Fibroblast of lung (primary cell): ENCODE measurements at regions not wholly inside any gene's neighbourhood (a gene's known extent, or its start where the extent isn't known, plus 50 kb on each side); places are given as distances from the start of the nearest gene placed in this dataset.

ENCODE experiments used
- DNase-seq, 2 donors: peaks; one replicate each; pipeline versions ENCODE4 v3.0.0 to v3.0.0-alpha.2; 2010; ENCODE audit warnings: low read depth in 2 of 2
- H2AFZ ChIP-seq: 2 replicates; pipeline ENCODE4 v1.5.1; 2012; ENCODE audit warnings: low read length, control low read depth, inconsistent platforms
- H3K27ac ChIP-seq: 2 replicates; pipeline ENCODE4 v1.5.1; 2011; ENCODE audit warnings: low read length, control low read depth; ENCODE audit not compliant: insufficient read depth
- H3K27me3 ChIP-seq: 2 replicates; pipeline ENCODE4 v1.5.1; 2011; ENCODE audit warnings: mild to moderate bottlenecking, low read length; ENCODE audit not compliant: control insufficient read depth, insufficient read depth
- H3K36me3 ChIP-seq: 2 replicates; pipeline ENCODE4 v1.5.1; 2011; ENCODE audit warnings: low read length; ENCODE audit not compliant: control insufficient read depth, insufficient read depth
- H3K4me1 ChIP-seq: 2 replicates; pipeline ENCODE4 v1.5.1; 2011; ENCODE audit warnings: low read length; ENCODE audit not compliant: control insufficient read depth, insufficient read depth; ENCODE audit errors: extremely low read depth
- H3K4me2 ChIP-seq: 2 replicates; pipeline ENCODE4 v1.5.1; 2011; ENCODE audit warnings: low read length, control low read depth; ENCODE audit not compliant: insufficient read depth; ENCODE audit errors: extremely low read depth
- H3K4me3 ChIP-seq, 4 experiments: fragments of 200-600 bp in 1 of 4; sonication (generic) in 1 of 4; replicated peaks in 1 of 4; 2 replicates each; pipeline ENCODE4 v1.5.1; 2011 to 2016; ENCODE audit warnings: low read length in 4 of 4, low read depth in 3 of 4, mild to moderate bottlenecking in 3 of 4, control low read depth in 2 of 4, inconsistent platforms in 1 of 4, mixed read lengths in 1 of 4; ENCODE audit not compliant: insufficient read depth in 1 of 4; ENCODE audit errors: control extremely low read depth in 1 of 4
- H3K79me2 ChIP-seq: 2 replicates; pipeline ENCODE4 v1.5.1; 2012; ENCODE audit warnings: mild to moderate bottlenecking, low read length, inconsistent platforms; ENCODE audit not compliant: control insufficient read depth, insufficient read depth
- H3K9ac ChIP-seq: 2 replicates; pipeline ENCODE4 v1.5.1; 2011; ENCODE audit warnings: mild to moderate bottlenecking, low read length, control low read depth; ENCODE audit not compliant: insufficient read depth
- H3K9me3 ChIP-seq: 2 replicates; pipeline ENCODE4 v1.5.1; 2012; ENCODE audit warnings: low read depth, low read length; ENCODE audit not compliant: control insufficient read depth, insufficient read depth
- H4K20me1 ChIP-seq: 2 replicates; pipeline ENCODE4 v1.5.1; 2011; ENCODE audit warnings: low read length; ENCODE audit not compliant: control insufficient read depth, insufficient read depth; ENCODE audit errors: extremely low read depth
- EZH2 ChIP-seq: IDR thresholded peaks from 2 replicates; pipeline ENCODE4 v1.5.1; 2012; ENCODE audit warnings: low read length, control low read depth, mild to moderate bottlenecking; ENCODE audit errors: missing control alignments
- TF ChIP-seq, protein P1 (sequence below), 2 donors: IDR thresholded peaks in 1 of 2; conservative IDR thresholded peaks in 1 of 2; 1 replicate in 1 of 2; 2 replicates in 1 of 2; pipeline ENCODE4 v1.5.1; 2011 to 2012; ENCODE audit warnings: low read length in 2 of 2, control low read depth in 1 of 2, inconsistent platforms in 1 of 2, low read depth in 1 of 2, mild to moderate bottlenecking in 1 of 2

- H3K79me2 ChIP-seq, result no peaks in the 10 kb centered on the region
- H2AFZ ChIP-seq, result no peak overlapping the region
- H3K27ac ChIP-seq, result no peak overlapping the region
- H3K36me3 ChIP-seq, result no peaks in the 10 kb centered on the region
- H3K27me3 ChIP-seq, result no peaks in the 10 kb centered on the region
- no peaks in the 10 kb centered on the region for H4K20me1 ChIP-seq
- DNase-seq, result no peak
- TF ChIP-seq, protein P1, sequence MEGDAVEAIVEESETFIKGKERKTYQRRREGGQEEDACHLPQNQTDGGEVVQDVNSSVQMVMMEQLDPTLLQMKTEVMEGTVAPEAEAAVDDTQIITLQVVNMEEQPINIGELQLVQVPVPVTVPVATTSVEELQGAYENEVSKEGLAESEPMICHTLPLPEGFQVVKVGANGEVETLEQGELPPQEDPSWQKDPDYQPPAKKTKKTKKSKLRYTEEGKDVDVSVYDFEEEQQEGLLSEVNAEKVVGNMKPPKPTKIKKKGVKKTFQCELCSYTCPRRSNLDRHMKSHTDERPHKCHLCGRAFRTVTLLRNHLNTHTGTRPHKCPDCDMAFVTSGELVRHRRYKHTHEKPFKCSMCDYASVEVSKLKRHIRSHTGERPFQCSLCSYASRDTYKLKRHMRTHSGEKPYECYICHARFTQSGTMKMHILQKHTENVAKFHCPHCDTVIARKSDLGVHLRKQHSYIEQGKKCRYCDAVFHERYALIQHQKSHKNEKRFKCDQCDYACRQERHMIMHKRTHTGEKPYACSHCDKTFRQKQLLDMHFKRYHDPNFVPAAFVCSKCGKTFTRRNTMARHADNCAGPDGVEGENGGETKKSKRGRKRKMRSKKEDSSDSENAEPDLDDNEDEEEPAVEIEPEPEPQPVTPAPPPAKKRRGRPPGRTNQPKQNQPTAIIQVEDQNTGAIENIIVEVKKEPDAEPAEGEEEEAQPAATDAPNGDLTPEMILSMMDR (conservative IDR thresholded peaks at IDR 0.05 in 1 of 2, IDR thresholded peaks at IDR 0.05 in 1 of 2; ENCODE audit: low read depth in 1 of 2, low read length in 2 of 2), result no peak
- TF ChIP-seq EZH2, result no peak
- H3K4me2 ChIP-seq, result no peak overlapping the region
- no peak overlapping the region for H3K9ac ChIP-seq
- no peak overlapping the region for H3K4me3 ChIP-seq
- H3K4me1 ChIP-seq, result no peaks in the 10 kb centered on the region
- no peaks in the 10 kb centered on the region for H3K9me3 ChIP-seq
These were observed 355.3 kb downstream of the TCERG1L start for GRCh38 chr10:130956251-130956650.

- H3K27ac ChIP-seq, result no peak overlapping the region
- H3K9ac ChIP-seq, result no peak overlapping the region
- TF ChIP-seq EZH2, result no peak
- TF ChIP-seq, protein P1 (conservative IDR thresholded peaks at IDR 0.05 in 1 of 2, IDR thresholded peaks at IDR 0.05 in 1 of 2; ENCODE audit: low read depth in 1 of 2, low read length in 2 of 2), result no peak
- H3K9me3 ChIP-seq, result no peaks in the 10 kb centered on the region
- no peak for DNase-seq
- H2AFZ ChIP-seq, result no peak overlapping the region
- no peaks in the 10 kb centered on the region for H3K79me2 ChIP-seq
- H3K4me3 ChIP-seq, result no peak overlapping the region
- H3K36me3 ChIP-seq, result no peaks in the 10 kb centered on the region
- no peaks in the 10 kb centered on the region for H4K20me1 ChIP-seq
- H3K4me2 ChIP-seq, result no peak overlapping the region
- H3K4me1 ChIP-seq, result no peaks in the 10 kb centered on the region
- no peaks in the 10 kb centered on the region for H3K27me3 ChIP-seq
These were observed 354.1 kb downstream of the TCERG1L start for GRCh38 chr10:130957423-130957822.

DNA sequence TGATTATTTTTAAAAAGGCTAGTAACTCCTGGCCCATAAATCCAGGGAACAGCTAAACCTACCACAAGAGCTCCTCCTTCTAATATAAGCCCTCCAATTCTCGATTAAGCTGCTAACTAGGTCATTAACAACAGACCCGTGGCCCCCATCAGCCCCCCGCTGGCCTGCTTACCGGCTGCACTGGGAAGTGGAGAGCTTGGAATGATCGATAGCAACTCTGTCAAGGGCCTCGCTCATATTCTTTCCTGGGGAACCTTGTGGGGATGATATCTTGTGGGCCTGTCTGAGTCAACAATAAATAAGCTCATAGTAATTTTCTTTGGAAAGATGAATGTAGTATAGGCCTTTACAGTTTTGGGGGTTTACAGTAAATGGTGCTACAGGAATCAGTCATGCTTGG lies 353.5 kb downstream of the TCERG1L start:
- no peaks in the 10 kb centered on the region for H4K20me1 ChIP-seq
- H3K9ac ChIP-seq, result no peak overlapping the region
- no peaks in the 10 kb centered on the region for H3K36me3 ChIP-seq
- no peaks in the 10 kb centered on the region for H3K9me3 ChIP-seq
- no peak for DNase-seq
- H3K27me3 ChIP-seq, result no peaks in the 10 kb centered on the region
- H2AFZ ChIP-seq, result no peak overlapping the region
- no peak overlapping the region for H3K27ac ChIP-seq
- H3K4me3 ChIP-seq, result no peak overlapping the region
- H3K4me2 ChIP-seq, result no peak overlapping the region
- H3K79me2 ChIP-seq, result no peaks in the 10 kb centered on the region
- TF ChIP-seq, protein P1 (conservative IDR thresholded peaks at IDR 0.05 in 1 of 2, IDR thresholded peaks at IDR 0.05 in 1 of 2; ENCODE audit: low read depth in 1 of 2, low read length in 2 of 2), result no peak
- TF ChIP-seq EZH2, result no peak
- no peaks in the 10 kb centered on the region for H3K4me1 ChIP-seq
